HL-60 (cell line): ENCODE measurements at regions not wholly inside any gene's neighbourhood (a gene's known extent, or its start where the extent isn't known, plus 50 kb on each side); places are given as distances from the start of the nearest gene placed in this dataset.

Source experiments
- DNase-seq, 2 experiments: peaks; one replicate each; pipeline ENCODE4 v3.0.0-alpha.2; 2010 to 2020; ENCODE audit warnings: low read depth in 1 of 2, low spot score in 1 of 2
- H3K27ac ChIP-seq: fragments of 250-450 bp; sonication (Bioruptor Pico); replicated peaks from 2 replicates; pipeline ENCODE4 v1.5.1; 2020; ENCODE audit warnings: mild to moderate bottlenecking, moderate library complexity
- H3K27me3 ChIP-seq: fragments of 250-450 bp; sonication (Bioruptor Pico); 2 replicates; pipeline ENCODE4 v1.5.1; 2021; ENCODE audit warnings: mild to moderate bottlenecking, moderate library complexity; ENCODE audit not compliant: insufficient read depth, poor library complexity, severe bottlenecking
- H3K4me3 ChIP-seq: replicated peaks from 2 replicates; pipeline ENCODE4 v1.5.1; 2011; ENCODE audit warnings: mild to moderate bottlenecking, control low read depth, low read length; ENCODE audit not compliant: insufficient read depth
- GABPA ChIP-seq: IDR thresholded peaks from 2 replicates; pipeline ENCODE4 v1.6.1; 2012; ENCODE audit warnings: low read depth
- POLR2AphosphoS5 ChIP-seq: IDR thresholded peaks from 2 replicates; pipeline ENCODE4 v1.6.1; 2012; ENCODE audit warnings: low read depth
- SPI1 ChIP-seq: IDR thresholded peaks from 2 replicates; pipeline ENCODE4 v1.6.1; 2012; ENCODE audit warnings: low read depth, mild to moderate bottlenecking, borderline replicate concordance
- TF ChIP-seq, protein P1 (sequence below): IDR thresholded peaks from 2 replicates; pipeline ENCODE4 v1.6.1; 2012; ENCODE audit warnings: low read depth; ENCODE audit not compliant: insufficient replicate concordance
- TF ChIP-seq, protein P2 (sequence below): IDR thresholded peaks from one replicate; pipeline ENCODE4 v1.5.1; 2011; ENCODE audit warnings: low read length, control low read depth, inconsistent platforms; ENCODE audit not compliant: insufficient read depth

DNA sequence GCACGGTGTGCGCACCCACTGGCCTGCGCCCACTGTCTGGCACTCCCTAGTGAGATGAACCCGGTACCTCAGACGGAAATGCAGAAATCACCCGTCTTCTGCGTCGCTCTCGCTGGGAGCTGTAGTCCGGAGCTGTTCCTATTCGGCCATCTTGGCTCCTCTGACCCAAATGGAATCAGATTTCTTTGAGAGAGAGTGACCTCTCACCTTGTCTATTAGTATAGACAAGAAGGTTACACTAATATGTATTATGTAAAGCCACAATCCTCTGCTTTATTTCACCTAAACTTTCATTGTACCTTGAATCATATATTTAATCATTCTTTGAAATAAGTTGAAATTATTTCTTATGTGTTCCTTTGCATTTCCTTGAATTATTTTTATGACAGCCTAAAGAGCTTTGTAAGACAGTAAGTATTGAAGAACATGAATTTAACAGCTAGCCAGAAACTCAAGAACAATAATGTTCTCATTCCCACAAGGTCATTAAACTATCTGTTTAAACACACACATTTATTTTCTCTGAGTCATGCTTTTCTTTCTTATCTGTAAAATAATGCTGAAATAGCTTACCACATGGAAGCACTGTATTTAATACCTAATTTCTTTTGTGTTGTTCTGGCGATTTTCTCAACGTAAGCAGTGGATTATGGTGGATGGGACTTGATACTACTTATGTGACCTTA is 91.8 kb upstream of the DMRTA1 start:
- TF ChIP-seq, protein P1, sequence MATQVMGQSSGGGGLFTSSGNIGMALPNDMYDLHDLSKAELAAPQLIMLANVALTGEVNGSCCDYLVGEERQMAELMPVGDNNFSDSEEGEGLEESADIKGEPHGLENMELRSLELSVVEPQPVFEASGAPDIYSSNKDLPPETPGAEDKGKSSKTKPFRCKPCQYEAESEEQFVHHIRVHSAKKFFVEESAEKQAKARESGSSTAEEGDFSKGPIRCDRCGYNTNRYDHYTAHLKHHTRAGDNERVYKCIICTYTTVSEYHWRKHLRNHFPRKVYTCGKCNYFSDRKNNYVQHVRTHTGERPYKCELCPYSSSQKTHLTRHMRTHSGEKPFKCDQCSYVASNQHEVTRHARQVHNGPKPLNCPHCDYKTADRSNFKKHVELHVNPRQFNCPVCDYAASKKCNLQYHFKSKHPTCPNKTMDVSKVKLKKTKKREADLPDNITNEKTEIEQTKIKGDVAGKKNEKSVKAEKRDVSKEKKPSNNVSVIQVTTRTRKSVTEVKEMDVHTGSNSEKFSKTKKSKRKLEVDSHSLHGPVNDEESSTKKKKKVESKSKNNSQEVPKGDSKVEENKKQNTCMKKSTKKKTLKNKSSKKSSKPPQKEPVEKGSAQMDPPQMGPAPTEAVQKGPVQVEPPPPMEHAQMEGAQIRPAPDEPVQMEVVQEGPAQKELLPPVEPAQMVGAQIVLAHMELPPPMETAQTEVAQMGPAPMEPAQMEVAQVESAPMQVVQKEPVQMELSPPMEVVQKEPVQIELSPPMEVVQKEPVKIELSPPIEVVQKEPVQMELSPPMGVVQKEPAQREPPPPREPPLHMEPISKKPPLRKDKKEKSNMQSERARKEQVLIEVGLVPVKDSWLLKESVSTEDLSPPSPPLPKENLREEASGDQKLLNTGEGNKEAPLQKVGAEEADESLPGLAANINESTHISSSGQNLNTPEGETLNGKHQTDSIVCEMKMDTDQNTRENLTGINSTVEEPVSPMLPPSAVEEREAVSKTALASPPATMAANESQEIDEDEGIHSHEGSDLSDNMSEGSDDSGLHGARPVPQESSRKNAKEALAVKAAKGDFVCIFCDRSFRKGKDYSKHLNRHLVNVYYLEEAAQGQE: no peak
- TF ChIP-seq, protein P2, sequence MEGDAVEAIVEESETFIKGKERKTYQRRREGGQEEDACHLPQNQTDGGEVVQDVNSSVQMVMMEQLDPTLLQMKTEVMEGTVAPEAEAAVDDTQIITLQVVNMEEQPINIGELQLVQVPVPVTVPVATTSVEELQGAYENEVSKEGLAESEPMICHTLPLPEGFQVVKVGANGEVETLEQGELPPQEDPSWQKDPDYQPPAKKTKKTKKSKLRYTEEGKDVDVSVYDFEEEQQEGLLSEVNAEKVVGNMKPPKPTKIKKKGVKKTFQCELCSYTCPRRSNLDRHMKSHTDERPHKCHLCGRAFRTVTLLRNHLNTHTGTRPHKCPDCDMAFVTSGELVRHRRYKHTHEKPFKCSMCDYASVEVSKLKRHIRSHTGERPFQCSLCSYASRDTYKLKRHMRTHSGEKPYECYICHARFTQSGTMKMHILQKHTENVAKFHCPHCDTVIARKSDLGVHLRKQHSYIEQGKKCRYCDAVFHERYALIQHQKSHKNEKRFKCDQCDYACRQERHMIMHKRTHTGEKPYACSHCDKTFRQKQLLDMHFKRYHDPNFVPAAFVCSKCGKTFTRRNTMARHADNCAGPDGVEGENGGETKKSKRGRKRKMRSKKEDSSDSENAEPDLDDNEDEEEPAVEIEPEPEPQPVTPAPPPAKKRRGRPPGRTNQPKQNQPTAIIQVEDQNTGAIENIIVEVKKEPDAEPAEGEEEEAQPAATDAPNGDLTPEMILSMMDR: no peak
- TF ChIP-seq GABPA: no peak
- no peak for TF ChIP-seq POLR2AphosphoS5
- TF ChIP-seq SPI1: no peak
- Histone ChIP-seq H3K4me3 (no peak overlapping the region), H3K27ac (no peak overlapping the region), H3K27me3 (no peaks in the 10 kb centered on the region)
- no peak for DNase-seq

DNA sequence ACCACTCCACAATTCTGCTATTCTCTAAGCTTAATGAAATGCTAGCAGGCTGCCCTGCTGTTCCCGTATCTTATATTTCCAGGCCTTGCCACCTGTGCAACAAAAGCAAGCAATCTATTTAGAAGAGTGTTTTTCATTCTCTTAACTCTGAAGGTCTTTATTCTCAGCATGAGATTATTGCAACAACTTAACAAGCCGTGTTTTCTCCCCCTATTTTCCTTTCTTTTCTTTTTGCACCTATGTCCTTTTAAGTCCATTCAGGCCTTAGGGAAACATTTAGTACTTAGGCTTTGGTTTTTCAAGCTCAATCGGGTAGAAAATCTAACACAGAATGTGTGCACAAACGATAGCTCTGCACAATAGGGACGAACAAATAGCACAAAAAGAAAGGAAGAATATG is 89.6 kb upstream of the DMRTA1 start:
- no peak for DNase-seq
- TF ChIP-seq, protein P1: no peak
- TF ChIP-seq, protein P2: no peak
- TF ChIP-seq POLR2AphosphoS5: no peak
- Histone ChIP-seq H3K27me3 (no peaks in the 10 kb centered on the region), H3K4me3 (no peak overlapping the region), H3K27ac (no peak overlapping the region)

DNA sequence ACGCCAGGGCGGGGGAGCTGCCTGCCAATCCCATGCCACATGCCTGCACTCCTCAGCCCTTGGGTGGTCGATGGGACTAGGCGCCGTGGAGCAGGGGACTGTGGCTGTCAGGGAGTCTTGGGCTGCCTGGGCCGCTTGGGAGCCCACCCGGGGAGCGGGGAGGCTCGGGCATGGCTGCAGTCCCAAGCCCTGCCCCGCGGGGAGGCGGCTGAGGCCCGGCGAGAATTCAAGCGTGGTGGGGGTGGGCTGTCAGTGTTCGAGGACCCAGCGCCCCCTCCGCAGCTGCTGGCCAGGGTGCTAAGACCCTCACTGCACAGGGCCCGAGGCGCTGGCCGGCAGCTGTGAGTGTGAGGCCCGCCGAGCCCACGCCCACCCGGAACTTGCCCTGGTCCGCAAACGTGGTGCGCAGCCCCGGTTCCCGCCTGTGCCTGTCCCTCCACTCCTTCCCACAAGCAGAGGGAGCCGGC is 83.2 kb upstream of the DMRTA1 start:
- H3K4me3 ChIP-seq: no peak overlapping the region
- TF ChIP-seq GABPA: no peak
- TF ChIP-seq POLR2AphosphoS5: no peak
- TF ChIP-seq, protein P2: no peak
- TF ChIP-seq, protein P1: no peak
- no peak for TF ChIP-seq SPI1
- H3K27ac ChIP-seq: no peak overlapping the region
- no peak for DNase-seq
- no peaks in the 10 kb centered on the region for H3K27me3 ChIP-seq
